ENCODE measurements at regions not wholly inside any gene's neighbourhood (a gene's known extent, or its start where the extent isn't known, plus 50 kb on each side); places are given as distances from the start of the nearest gene placed in this dataset.
"Not testable (repeated sequence)": the region's sequence is repeated elsewhere in the genome, so short reads cannot be mapped to it uniquely, and the experiment has no call there.

DNA sequence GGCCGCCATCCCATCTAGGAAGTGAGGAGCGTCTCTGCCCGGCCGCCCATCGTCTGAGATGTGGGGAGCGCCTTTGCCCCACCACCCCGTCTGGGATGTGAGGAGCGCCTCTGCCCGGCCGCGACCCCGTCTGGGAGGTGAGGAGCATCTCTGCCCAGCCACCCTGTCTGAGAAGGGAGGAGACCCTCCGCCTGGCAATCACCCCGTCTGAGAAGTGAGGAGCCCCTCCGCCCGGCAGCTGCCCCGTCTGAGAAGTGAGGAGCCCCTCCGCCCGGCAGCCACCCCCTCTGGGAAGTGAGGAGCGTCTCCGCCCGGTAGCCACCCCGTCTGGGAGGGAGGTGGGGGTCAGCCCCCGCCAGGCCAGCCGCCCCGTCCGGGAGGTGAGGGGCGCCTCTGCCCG is 194.2 kb upstream of the FBXL4 start:
- DNase-seq (ENCODE audit: low read depth in 3 of 3): not testable (repeated sequence)

DNA sequence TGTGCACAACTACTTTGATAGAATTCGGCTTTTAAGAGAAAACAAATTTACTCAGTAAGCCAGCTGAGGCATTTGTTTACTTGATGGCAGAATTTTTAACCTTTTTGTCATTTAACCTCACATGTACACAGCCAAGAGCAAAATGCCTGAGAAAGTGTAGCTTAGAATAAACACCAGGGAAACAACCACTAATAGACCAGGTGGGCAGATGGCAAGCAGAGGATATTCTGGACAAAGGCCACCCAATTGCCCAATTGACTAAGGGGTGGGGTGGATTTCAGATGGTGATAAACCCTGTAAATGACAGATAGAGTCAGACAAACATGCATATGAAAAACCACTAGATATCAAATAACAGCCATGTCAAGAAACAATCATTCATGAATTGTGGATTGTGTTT is 190.7 kb upstream of the FBXL4 start:
- no peak for DNase-seq (ENCODE audit: low read depth in 3 of 3)

DNA sequence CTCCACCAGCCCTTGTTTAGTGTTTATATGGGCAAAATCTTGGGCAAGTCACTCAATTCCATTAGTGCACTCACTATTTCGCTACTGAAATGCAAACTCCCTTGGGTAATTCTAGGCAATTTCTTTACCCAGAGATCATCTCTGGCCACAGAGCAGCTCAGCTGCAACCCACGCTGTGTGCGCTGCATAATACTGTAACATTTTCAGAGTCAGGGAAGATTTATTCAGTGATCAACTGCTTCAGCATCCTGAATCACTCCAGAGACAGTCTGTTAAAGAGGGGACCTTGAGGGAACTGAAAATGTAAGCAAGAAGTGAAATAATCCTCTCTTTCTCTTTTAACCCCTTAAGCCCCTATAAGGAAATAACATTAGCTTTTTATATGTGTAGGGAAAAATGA is 189.6 kb upstream of the FBXL4 start:
- DNase-seq (ENCODE audit: low read depth in 3 of 3): no peak

DNA sequence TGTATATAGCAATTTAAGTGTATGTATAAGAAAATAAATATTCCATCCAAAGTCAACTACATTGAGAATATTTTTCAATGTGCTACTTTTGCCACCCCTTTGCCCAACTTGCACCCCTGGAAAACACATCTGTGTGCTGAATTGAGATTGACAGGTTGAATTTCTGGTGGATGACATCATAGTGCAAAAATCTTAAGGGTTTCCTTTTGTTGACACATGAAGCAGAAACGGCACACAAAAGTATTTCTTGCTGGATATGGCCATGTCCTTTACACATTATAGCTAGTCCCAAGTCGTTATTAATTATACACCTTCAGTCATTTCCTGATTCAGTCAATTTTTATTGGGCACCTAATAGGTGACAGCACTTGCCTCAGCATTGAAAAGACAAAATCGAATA is 188.7 kb upstream of the FBXL4 start:
- DNase-seq (ENCODE audit: low read depth in 3 of 3): no peak

DNA sequence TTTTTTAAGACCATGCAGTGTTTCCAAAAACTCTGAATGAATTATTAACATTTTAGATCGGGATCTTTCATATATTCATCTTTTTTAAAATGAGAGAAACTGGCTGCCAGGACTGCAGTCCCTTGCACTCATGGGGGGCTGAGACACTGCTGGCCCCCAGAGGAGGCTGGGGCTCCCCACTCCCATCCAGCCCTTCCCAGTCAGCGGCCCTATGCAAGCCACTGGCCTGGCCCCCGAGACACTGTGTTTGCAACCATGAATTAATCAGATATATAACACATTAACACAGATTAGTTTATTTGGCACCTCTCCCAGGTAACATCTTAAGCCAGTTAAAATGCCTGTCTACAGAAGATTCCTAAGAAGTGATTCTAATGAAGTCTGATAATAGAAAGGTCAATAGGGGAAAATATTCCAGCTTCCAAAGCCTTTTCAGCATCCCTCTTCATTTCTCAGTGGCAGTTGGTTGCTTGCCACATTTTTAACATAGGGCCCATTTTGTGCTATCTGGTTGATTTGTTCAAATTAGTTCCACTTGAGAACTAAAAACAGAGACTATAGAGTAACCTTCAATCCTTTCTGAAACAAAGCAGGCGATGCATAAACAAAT is 184.4 kb upstream of the FBXL4 start:
- no peak for DNase-seq (ENCODE audit: low read depth in 3 of 3)

DNA sequence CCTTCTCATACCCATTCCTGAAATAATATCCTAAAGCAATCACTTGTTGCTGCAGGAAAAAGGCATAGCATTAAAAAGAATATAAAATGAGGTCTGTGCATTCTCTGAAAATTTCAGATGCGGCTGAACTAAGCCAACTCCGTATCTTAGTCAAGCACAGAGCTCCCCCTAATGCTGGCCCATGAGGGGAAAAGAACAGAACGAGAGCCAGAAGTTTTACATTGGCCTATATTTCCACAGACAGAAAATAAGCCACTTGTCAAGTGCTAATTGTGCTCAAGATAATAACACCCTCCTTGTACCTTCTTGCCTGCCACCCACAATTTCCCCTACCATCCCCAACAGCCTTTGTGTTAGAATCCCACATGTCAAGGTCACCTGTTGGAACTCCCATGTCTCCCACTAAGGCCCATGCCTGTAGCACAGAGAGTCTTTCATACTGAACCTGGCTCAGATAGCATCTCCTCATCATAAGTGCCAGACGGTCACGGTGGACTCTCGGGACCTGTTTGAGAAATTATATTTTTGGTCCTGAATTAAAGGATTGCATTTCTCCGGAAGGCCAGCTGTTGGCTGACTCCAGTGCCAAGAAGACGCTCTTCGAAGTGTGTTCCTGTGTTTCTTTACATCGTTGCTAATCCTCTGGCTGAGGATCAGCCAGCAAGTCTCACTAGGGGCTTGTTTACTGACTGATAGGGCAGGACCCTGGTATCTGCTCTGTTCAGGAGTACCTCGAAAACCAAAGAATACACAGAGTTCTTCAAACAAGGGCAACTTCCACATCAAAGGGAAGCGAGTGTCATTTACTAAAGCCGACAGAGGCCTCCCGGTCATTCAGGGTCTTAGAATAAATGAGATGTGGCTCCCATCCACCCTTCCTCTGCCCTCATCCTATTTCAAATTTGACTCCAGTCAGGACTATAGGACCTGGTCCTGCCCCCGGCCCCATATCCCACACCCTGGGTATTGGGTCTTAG is 183.4 kb upstream of the FBXL4 start:
- DNase-seq (ENCODE audit: low read depth in 3 of 3): no peak

DNA sequence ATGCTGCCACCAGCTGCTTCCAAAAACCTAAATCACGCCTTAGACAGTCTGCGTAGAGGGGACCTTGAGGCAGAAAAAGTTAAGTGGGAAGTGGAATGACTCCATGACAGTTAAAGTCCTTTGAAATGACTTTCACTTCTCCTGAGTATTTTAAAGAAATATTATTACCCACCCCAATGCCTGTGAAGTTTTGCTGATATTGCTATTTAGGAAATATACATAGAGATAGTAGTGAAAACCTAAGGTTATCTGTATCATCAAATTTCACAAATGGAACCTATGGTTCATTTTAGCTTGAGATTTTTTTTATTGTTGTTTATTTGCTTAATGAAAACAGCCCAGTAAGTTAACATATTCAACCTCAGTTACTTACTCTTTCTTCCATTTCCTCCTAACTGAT is 182.1 kb upstream of the FBXL4 start:
- DNase-seq (ENCODE audit: low read depth in 3 of 3): no peak

DNA sequence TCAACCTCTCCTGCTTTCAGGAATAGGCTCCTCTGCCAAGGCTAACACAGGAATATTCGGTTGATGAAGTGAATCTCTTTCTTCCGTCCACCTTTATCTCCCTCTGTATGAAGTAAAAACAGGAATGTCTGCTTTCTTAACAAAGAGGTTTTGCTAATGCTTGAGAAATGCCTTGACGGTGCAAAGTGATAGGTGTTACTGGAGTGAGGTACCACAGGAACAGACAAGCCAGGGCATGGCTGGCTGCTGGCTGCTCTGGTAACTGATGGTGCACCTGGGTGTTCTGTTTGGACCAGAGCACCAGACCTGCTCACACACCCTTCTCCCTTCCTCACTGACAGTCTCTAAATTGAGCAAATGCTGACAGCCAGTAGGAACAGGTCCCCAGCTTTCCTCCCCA is 174.0 kb upstream of the FBXL4 start:
- no peak for DNase-seq (ENCODE audit: low read depth in 3 of 3)

DNA sequence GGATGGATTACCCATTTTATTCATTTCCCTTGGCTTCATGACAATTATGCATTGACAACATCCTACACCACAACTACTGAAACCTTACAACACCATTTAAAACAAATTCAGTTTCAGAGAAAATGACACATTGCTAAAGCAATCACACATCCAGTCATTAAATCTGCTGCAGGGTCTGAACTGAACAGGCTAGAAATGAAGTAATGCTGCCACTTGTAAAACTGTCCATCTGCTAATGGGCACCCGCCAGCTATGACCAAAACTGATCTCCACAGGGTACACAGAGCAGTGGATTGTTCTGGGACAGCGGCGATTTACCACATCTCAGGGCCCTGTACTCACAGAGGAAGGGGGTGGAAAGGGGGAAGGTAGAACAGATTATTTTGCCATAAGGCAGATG is 172.9 kb upstream of the FBXL4 start:
- no peak for DNase-seq (ENCODE audit: low read depth in 3 of 3)

DNA sequence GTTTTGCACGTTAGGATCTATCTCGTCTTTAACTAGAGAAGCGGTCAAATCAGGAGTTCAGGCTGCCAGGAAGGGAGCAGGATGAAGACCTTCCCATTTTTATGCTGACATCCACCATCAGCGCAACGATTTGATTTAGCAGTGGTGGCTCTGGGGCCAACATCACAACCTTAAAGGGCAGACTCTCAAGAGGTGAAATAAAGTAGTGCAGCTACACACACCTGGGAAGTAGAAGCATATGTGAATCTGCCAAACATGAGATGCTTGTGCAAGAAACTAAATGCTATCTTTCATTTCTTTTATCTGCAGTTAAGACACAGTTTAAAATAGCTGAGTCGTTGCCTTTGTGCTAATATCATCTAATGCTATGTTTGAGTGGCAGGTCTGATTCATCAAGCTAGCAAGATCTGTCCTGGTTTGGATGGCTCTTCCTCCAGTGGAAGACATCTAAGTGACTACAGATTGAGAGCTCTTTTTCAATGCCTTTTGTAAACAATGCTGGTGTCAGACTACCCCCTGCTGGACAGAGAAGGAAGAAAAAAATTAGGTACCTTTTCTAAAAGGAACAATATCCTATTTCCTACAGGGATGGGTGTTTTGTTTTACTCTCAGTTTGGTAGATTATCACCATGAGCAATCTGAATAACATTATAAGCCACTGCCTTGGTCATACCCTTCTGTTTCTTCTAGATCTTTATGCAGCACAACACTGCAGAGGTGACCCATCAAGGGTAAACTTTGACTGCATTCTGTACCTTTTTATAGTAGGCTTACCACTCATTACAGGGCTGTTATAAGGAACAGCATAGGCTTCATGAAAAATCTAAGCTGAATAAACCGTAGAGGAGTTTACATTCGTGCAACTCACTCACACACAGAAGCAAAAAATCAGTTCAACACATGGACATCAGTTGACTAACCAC is 171.6 kb upstream of the FBXL4 start:
- DNase-seq (ENCODE audit: low read depth in 3 of 3): peak in 1 of 3 experiments; percentile 0

DNA sequence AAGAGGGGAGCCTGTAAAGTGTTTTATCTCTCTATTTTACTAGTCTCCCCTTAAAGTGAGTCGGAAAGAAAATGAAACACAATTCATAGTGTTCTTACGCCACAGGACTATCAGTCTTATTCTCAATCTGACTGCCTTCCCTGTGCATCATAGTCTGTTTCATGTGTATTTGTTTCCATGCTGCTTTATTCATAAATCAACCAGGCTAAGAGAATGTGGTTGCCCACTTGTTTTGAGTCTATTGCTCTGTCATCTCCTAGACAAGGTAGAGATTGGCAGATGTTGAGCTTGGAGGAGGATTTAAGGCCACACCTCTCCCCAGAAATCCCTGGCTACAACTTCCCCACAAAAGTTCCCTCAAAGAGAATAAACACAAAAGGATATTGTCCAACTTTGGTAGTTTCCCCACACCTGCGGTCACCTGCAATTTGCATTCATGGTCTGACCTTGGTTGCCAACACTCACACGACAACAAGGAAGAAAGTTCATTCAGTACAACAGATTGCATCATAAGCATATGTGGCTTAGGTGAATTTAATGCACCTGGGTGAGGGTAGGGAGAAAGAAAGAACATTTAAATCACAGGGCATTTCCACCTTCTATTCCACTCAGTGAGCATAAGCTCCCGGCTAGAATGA is 167.1 kb upstream of the FBXL4 start:
- DNase-seq (ENCODE audit: low read depth in 3 of 3): no peak

DNA sequence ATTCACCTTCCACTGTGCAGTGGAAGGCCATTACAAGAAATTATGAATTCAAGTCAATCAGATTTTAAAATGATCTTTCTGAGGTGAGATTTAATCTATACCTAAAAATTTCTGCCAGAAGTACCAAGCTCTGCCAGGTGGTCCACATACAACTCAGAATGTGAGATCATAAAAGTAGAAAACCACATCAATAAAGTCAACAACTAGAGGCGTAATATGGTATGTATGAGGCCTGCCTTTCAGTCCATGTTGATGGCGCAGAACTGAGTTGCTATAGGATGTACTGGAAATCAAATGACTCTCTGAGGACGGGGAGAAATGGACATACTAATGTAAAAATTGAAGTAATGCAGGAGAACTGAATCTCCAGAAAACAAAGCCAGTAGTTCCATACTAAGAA is 163.8 kb upstream of the FBXL4 start:
- DNase-seq (ENCODE audit: low read depth in 3 of 3): no peak

DNA sequence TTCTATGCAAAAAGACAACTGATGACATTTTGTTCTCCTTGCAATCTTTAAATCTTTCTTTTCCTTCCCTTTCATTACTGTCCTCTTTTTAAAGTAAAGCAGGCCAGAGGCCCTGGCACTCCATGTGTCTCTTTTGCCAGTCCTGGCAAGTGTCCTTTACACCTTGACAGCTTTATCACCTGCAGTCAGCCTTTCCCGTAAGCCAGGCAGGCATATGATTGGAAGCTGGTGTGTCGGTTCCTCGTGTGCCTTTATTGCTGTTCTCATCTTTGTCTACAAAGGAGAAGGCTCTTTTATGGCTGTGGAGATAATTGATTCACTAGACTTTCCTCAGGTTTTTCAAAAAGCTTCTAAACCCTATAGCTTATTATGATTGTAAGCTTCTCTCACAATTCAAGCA is 162.3 kb upstream of the FBXL4 start:
- DNase-seq (ENCODE audit: low read depth in 3 of 3): no peak

DNA sequence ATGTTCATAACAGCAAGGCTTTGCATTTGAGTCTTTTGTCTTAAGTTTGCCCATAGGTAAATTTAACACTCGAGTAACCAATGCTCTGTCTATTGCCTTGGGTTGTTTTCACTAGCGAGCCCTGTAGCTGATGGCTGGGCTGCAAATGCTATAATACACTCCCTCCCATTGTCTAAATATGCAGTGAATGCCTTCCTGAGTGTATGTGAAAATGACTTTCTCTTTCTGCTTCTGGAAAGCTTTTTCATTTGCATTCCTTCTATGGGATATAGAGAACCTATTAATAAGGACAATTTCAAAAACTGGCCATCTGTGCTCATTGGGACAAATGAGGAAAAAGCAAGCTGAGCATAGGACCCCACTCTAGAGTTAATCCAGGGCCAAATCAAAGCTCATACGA is 156.5 kb upstream of the FBXL4 start:
- no peak for DNase-seq (ENCODE audit: low read depth in 3 of 3)

DNA sequence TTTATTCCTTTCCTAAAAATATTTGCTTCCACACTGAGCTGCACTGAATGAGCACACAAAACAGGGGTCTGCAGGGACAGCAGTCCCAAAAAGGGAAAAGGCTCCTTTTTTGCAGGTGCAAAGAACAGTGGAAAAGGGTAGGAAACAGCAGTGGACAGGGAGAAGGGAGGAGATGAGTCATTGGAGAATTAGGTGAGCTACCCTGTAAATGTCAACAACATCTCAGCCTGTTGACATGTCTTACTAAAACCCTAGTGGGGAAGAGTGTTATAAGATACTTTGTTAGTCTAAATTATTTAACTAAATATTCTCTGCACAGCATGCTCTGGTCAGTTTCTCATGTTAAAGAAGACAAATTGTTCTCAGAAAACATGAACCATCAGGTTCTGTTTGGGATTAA is 151.5 kb upstream of the FBXL4 start:
- DNase-seq (ENCODE audit: low read depth in 3 of 3): no peak

DNA sequence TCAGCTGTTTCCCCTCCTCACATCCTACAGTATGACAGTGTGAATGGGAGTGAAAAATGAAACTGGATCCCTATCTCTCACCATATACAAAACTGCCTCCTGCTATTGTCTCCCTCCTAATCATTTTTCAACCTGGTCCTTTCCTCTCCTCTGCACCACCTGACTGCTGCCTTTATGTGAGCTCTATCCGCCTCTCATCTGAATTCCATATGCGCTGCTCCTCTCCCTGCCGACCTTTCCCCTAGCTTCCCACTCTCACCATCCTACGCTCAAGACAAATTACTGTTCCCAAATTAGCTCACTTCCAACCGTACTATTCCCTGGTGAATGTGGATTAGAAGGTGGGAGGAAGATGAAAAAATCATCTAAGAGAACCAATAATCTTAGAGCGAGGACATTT is 148.4 kb upstream of the FBXL4 start:
- no peak for DNase-seq (ENCODE audit: low read depth in 3 of 3)

DNA sequence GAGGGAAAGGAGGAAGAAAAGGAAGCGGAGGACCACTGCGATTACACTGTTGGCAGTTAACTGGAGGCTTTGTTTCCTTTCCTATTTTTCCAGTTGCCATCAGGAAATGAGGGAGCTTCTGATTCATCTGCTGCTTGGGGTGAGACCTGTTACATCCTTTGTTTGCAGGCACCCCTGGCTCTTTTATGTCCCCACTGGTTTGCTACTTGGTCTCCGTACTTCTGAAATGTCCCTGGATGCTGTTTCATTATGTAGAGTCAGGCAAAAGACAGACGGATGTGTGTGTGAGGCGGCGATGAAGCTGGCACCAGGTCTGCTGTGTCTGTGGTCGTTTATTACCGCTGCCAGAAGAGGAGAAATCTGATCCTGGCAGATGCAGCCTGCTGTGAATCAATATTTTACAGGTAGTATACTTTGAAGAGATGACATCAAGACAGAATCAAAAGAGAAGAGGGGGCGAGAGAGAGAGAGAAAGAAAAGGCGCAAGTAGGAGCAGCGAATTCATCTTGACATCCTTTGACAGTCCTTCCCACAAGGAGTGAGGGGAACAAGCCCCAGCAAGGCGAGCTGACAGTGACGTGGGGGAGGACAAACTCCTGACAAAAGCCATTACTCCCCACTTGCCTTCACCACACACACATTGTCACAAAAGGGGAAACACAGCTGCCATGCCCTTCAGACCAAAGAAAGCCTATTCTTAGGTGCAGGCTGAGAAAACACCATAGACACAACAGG is 145.9 kb upstream of the FBXL4 start:
- DNase-seq (ENCODE audit: low read depth in 3 of 3): no peak

DNA sequence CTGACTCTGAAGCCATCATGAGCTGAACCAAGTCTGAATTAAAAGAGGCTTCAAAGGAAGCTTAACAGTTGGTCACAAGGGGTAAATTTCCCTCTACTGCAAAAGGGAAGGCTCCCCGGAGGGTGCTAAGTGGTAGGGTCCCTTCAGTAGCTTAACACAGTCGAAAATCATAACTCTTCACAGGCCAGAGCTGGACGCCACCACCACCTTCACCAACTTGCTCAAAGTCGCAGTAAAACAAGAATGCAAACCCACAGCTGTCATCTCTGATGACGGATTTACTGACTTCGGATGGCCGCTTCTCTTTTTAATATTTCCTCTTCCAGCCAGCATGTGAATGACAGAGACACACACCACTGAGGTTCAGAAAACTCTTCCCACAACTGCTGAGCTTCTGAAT is 144.7 kb upstream of the FBXL4 start:
- DNase-seq (ENCODE audit: low read depth in 3 of 3): no peak

DNA sequence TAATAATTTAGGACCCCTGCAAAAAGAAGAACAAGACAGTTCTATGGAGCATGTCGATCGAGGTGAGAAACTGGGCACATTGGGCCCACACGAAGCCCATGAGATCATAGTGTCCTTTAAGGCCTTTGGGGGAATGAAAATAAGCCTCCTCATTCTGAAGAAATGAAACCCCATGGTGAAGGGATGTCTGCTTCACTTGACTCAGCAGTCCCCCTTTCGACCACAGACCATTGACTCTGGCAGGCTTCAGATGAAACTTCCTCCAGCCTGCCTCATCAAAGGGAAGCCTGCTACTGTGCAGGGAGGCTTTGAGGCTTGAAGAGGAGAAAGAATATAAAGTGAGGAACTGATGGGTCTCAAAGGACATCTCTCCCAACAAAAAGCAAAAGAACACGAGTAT is 144.2 kb upstream of the FBXL4 start:
- no peak for DNase-seq (ENCODE audit: low read depth in 3 of 3)

DNA sequence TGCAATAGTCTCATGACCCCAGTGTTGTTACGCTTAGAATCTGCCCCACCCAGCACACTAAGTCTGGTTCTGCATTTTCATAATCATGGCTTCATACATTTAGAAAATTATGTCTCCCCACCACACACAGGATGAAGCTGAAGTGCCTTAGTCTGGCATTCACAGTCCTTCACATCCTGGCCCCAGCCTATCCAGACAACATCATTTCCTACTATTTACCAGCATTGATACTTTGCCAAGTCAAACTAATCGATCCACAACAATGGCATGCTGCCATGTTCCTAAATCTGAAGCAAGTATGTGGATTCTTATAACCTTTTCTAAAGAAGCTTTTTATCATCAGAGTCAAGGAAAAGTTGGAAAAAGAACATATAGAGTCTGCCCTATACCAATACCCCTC is 132.4 kb upstream of the FBXL4 start:
- DNase-seq (ENCODE audit: low read depth in 3 of 3): no peak

DNA sequence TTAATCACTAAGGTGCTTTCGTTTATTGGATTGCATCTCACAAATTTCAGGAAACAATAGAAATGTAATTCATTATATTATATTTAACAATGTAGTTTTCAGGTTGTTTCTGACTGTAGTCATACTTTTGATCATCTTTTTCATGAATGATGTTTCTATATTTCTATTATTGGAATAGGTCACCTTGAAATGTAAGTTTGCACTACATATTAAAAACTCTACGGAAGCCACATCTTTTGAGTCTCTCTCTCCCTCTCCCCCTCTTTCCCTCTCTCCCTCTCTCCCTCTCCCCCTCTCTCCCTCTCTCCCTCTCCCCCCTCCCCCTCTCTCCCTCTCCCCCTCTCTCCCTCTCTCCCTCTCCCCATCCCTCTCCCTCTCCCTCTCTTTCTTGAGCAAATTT is 131.3 kb upstream of the FBXL4 start:
- DNase-seq (ENCODE audit: low read depth in 3 of 3): no peak
